ENCODE measurements at regions not wholly inside any gene's neighbourhood (a gene's known extent, or its start where the extent isn't known, plus 50 kb on each side); places are given as distances from the start of the nearest gene placed in this dataset.

DNA sequence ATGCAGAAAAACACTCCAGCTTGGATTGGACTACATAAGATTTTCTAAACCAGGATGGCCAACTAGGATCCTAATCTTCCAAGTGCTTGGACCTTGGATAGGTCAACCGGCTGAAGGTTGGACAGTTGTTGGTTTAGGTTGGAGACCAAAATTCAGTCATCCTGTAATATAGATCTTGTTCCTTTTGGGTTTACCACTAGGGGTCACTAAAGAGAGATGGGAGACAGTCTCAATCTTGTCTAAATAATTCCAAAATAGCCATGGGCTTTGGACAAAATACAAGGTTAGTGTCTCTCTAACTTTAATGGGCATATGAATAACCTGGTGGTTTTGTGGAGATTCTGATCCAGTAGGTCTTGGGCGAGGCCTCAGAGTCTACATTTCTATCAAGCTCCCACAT lies 148.7 kb upstream of the ERCC6L2 start:
- H2BK15ac ChIP-seq (ENCODE audit: low read depth, low read length), result no peak overlapping the region
- intact Hi-C loops (cut with micrococcal nuclease) (loop anchor here (1.0 to 5.0 kb wide), 6 partner anchors 46 to 590 kb away; partner anchors contain the start of genes ERCC6L2 and PTCH1), dilution Hi-C loops (cut with HindIII; ENCODE audit: low sequenced_read_pairs, unreplicated experiment) (no loop called here), in situ Hi-C loops (cut with MboI; ENCODE audit: low sequenced_read_pairs) (loop anchor here (25.0 kb wide), 1 partner anchor 486 kb away; no protein-coding TSS in a partner anchor)
- no peaks in the 10 kb centered on the region for H4K20me1 ChIP-seq (ENCODE audit: insufficient read depth, low read length)
- no peak overlapping the region for H3K4me3 ChIP-seq (ENCODE audit: insufficient read depth, low read depth, low read length)
- TF ChIP-seq RFX5 (IDR thresholded peaks at IDR 0.05; ENCODE audit: low read depth, low read length) (no peak), FOS (IDR thresholded peaks at IDR 0.05; ENCODE audit: low read depth, low read length) (no peak), BHLHE40 (IDR thresholded peaks at IDR 0.05; ENCODE audit: low read depth, low read length) (no peak), CTCF (conservative IDR thresholded peaks at IDR 0.05; ENCODE audit: low read depth, low read length) (peak; percentile 69), SMC3 (IDR thresholded peaks at IDR 0.05; ENCODE audit: low read depth, low read length) (peak; percentile 78), MXI1 (IDR thresholded peaks at IDR 0.05; ENCODE audit: borderline replicate concordance, low read depth, low read length) (no peak), RAD21 (IDR thresholded peaks at IDR 0.05; ENCODE audit: low read length) (peak; percentile 74), ELK1 (IDR thresholded peaks at IDR 0.05; ENCODE audit: borderline replicate concordance, low read depth, low read length) (no peak)
- TF ChIP-seq, protein P1, sequence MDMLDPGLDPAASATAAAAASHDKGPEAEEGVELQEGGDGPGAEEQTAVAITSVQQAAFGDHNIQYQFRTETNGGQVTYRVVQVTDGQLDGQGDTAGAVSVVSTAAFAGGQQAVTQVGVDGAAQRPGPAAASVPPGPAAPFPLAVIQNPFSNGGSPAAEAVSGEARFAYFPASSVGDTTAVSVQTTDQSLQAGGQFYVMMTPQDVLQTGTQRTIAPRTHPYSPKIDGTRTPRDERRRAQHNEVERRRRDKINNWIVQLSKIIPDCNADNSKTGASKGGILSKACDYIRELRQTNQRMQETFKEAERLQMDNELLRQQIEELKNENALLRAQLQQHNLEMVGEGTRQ (IDR thresholded peaks at IDR 0.05; ENCODE audit: low read depth, low read length), result no peak
- H2BK20ac ChIP-seq (ENCODE audit: low read depth, low read length), result no peak overlapping the region
- H3K23ac ChIP-seq (ENCODE audit: low read depth, low read length), result no peak overlapping the region
- no peak overlapping the region for H2BK5ac ChIP-seq (ENCODE audit: low read depth, low read length, poor library complexity, severe bottlenecking)
- H3K27ac ChIP-seq (ENCODE audit: insufficient read depth, low read length), result no peak overlapping the region
- no peak overlapping the region for H2AK5ac ChIP-seq (ENCODE audit: low read depth, low read length)
- peak; percentile 59 for DNase-seq
- BruUV-seq (replicated peaks), result no TSS peak
- H3K4ac ChIP-seq (ENCODE audit: low read depth, low read length), result no peak overlapping the region
- peaks cover 3% of the 10 kb centered on the region for H3K9me3 ChIP-seq (ENCODE audit: control insufficient read depth, insufficient read depth, low read length)
- H4K5ac ChIP-seq (ENCODE audit: low read depth, low read length), result no peak overlapping the region
- H4K91ac ChIP-seq (ENCODE audit: insufficient read depth, low read depth, low read length), result no peak overlapping the region
- peaks cover 15% of the 10 kb centered on the region for H3K27me3 ChIP-seq (ENCODE audit: control insufficient read depth, insufficient read depth, low read length)
- H3K18ac ChIP-seq (ENCODE audit: low read depth, low read length), result no peak overlapping the region
- H2AK9ac ChIP-seq (replicated peaks; ENCODE audit: low read depth, low read length, poor library complexity), result no peak overlapping the region
- H3K36me3 ChIP-seq (ENCODE audit: control insufficient read depth, insufficient read depth, low read length), result no peaks in the 10 kb centered on the region
- H3K56ac ChIP-seq (ENCODE audit: extremely low read depth, insufficient read depth, low read length), result no peak overlapping the region
- no peak overlapping the region for H2BK120ac ChIP-seq (ENCODE audit: low read depth, low read length)
- peaks cover 2% of the 10 kb centered on the region; the same call in 1 of the 2 replicates for H3K4me1 ChIP-seq (ENCODE audit: control insufficient read depth, insufficient read depth, low read length)
- ChIA-PET POLR2A (ENCODE audit: unreplicated experiment) (no interaction called here), CTCF (interaction anchor here (1.1 to 1.5 kb wide), 2 partner anchors 19 kb away, joined by 3 to 4 read pairs; no protein-coding TSS in a partner anchor)
- H3K14ac ChIP-seq (replicated peaks; ENCODE audit: low read depth, low read length), result no peak overlapping the region
- H4K8ac ChIP-seq (ENCODE audit: low read depth in 2 of 2, low read length in 2 of 2), result no peak overlapping the region
- H3K9me1 ChIP-seq (ENCODE audit: insufficient read depth, low read length), result no peaks in the 10 kb centered on the region
- WGBS, 2 experiments (ENCODE audit: extremely low coverage in 2 of 2, insufficient read length in 1 of 2), result no CpG with 5 or more reads among the region's 2 CpGs
- no peak overlapping the region for H3K4me2 ChIP-seq (ENCODE audit: low read depth, low read length)
- peak overlapping the region; percentile 46 for H2AFZ ChIP-seq (replicated peaks; ENCODE audit: low read length, poor library complexity)
- ATAC-seq (ENCODE audit: low read depth), result peak; percentile 89
- H3K9ac ChIP-seq (ENCODE audit: low read depth, low read length), result no peak overlapping the region
- H3K79me1 ChIP-seq (ENCODE audit: low read depth in 1 of 2, low read length in 2 of 2), result no peaks in the 10 kb centered on the region
